ENCODE measurements at regions not wholly inside any gene's neighbourhood (a gene's known extent, or its start where the extent isn't known, plus 50 kb on each side); places are given as distances from the start of the nearest gene placed in this dataset.

- no peak for TF ChIP-seq ZNF280D (tag by site-specific recombination; IDR thresholded peaks at IDR 0.05)
These were observed 747.1 kb upstream of the ACVR2A start (continued) for GRCh38 chr2:147097747-147098146.

- POLR2A ChIA-PET: no interaction called here
- Histone ChIP-seq H3K4me1 (ENCODE audit: control insufficient read depth, insufficient read depth, low read length) (no peaks in the 10 kb centered on the region), H3K9me3 (ENCODE audit: control insufficient read depth, insufficient read depth, low read depth, low read length) (no peaks in the 10 kb centered on the region), H3K27ac (ENCODE audit: extremely low read depth, low read depth, low read length) (no peak overlapping the region), H3K4me3 (ENCODE audit: low read depth, low read length) (no peak overlapping the region), H3K36me3 (ENCODE audit: control insufficient read depth in 2 of 2, insufficient read depth in 1 of 2, low read length in 2 of 2) (no peaks in the 10 kb centered on the region)
- TF ChIP-seq ZNF629 (tag by site-specific recombination; IDR thresholded peaks at IDR 0.05) (no peak), GLI4 (tag by site-specific recombination; IDR thresholded peaks at IDR 0.05) (no peak), ZNF404 (tag by site-specific recombination; IDR thresholded peaks at IDR 0.05) (no peak), FEZF1 (tag by site-specific recombination; IDR thresholded peaks at IDR 0.05) (no peak), ZNF621 (tag by site-specific recombination; IDR thresholded peaks at IDR 0.05) (no peak), ZNF223 (tag by site-specific recombination; IDR thresholded peaks at IDR 0.05) (no peak), ZNF514 (tag by site-specific recombination; IDR thresholded peaks at IDR 0.05) (no peak)
- CTCF ChIA-PET: interaction anchor here (1.5 kb wide), 1 partner anchor 14 kb away, joined by 3 read pairs; no protein-coding TSS in a partner anchor
These were observed 748.2 kb upstream of the ACVR2A start for GRCh38 chr2:147096671-147097070.

- Histone ChIP-seq H3K9me3 (ENCODE audit: control insufficient read depth, insufficient read depth, low read depth, low read length) (no peaks in the 10 kb centered on the region), H3K4me1 (ENCODE audit: control insufficient read depth, insufficient read depth, low read length) (no peaks in the 10 kb centered on the region), H3K27ac (ENCODE audit: extremely low read depth, low read depth, low read length) (no peak overlapping the region), H3K4me3 (ENCODE audit: low read depth, low read length) (no peak overlapping the region), H3K36me3 (ENCODE audit: control insufficient read depth in 2 of 2, insufficient read depth in 1 of 2, low read length in 2 of 2) (no peaks in the 10 kb centered on the region)
- ChIA-PET CTCF (no interaction called here), POLR2A (no interaction called here)
- TF ChIP-seq AEBP2 (tag by site-specific recombination; IDR thresholded peaks at IDR 0.05; ENCODE audit: borderline replicate concordance) (no peak), ZNF211 (tag by site-specific recombination; IDR thresholded peaks at IDR 0.05; ENCODE audit: low read depth) (no peak), ZNF148 (tag by site-specific recombination; IDR thresholded peaks at IDR 0.05; ENCODE audit: borderline replicate concordance) (no peak), ZNF768 (tag by site-specific recombination; IDR thresholded peaks at IDR 0.05) (no peak), SETDB1 (IDR thresholded peaks at IDR 0.05; ENCODE audit: insufficient read length, low read length) (no peak)
These were observed 749.5 kb upstream of the ACVR2A start for GRCh38 chr2:147095376-147095775.

GRCh38 chr2:147094077-147094476 is 750.8 kb upstream of the ACVR2A start:
- H3K4me3 ChIP-seq (ENCODE audit: low read depth, low read length): no peak overlapping the region
- no peaks in the 10 kb centered on the region for H3K4me1 ChIP-seq (ENCODE audit: control insufficient read depth, insufficient read depth, low read length)
- H3K9me3 ChIP-seq (ENCODE audit: control insufficient read depth, insufficient read depth, low read depth, low read length): no peaks in the 10 kb centered on the region
- CTCF ChIA-PET: no interaction called here
- H3K36me3 ChIP-seq (ENCODE audit: control insufficient read depth in 2 of 2, insufficient read depth in 1 of 2, low read length in 2 of 2): no peaks in the 10 kb centered on the region
- POLR2A ChIA-PET: no interaction called here
- TF ChIP-seq IKZF3 (tag by site-specific recombination; IDR thresholded peaks at IDR 0.05) (no peak), ZNF19 (tag by site-specific recombination; IDR thresholded peaks at IDR 0.05; ENCODE audit: low read depth) (no peak), ZNF157 (tag by site-specific recombination; IDR thresholded peaks at IDR 0.05) (no peak), ZNF707 (tag by site-specific recombination; IDR thresholded peaks at IDR 0.05) (no peak)
- no peak overlapping the region for H3K27ac ChIP-seq (ENCODE audit: extremely low read depth, low read depth, low read length)

Measured in HEK293 (cell line).